GM10248 (cell line): ENCODE measurements at regions not wholly inside any gene's neighbourhood (a gene's known extent, or its start where the extent isn't known, plus 50 kb on each side); places are given as distances from the start of the nearest gene placed in this dataset.

ENCODE experiments used
- CTCF ChIA-PET: fragments of 300-600 bp; sonication (Branson Sonifier 250); formaldehyde crosslinking; extraction: SDS; loops from one replicate; lab custom pipeline; 2021; ENCODE audit warnings: antibody characterized with exemption; lab: Yijun Ruan, JAX
- POLR2A ChIA-PET: fragments of 350-650 bp; sonication (Branson Sonifier 250); formaldehyde crosslinking; extraction: SDS; loops from one replicate; lab custom pipeline; 2020; ENCODE audit warnings: antibody characterized with exemption; lab: Yijun Ruan, JAX
- DNase-seq: peaks from one replicate; pipeline ENCODE4 v3.0.0; 2012; ENCODE audit errors: extremely low spot score
- CTCF ChIP-seq: IDR thresholded peaks from 2 replicates; pipeline ENCODE4 v1.5.1; 2012; ENCODE audit warnings: mild to moderate bottlenecking, low read depth; ENCODE audit errors: extremely low read depth, missing control alignments, control extremely low read depth

- TF ChIP-seq CTCF, result no peak
- DNase-seq, result no peak
- POLR2A ChIA-PET, result no interaction called here
- CTCF ChIA-PET, result no interaction called here
Measured at GRCh38 chr9:78644359-78644758, 347.4 kb downstream of the PSAT1 start.

GRCh38 chr9:78654324-78654723, 357.4 kb downstream of the PSAT1 start:
- no peak for TF ChIP-seq CTCF
- DNase-seq, result no peak
- ChIA-PET CTCF (interaction anchor here (0.8 kb wide), 1 partner anchor 10 kb away, joined by 3 read pairs; no protein-coding TSS in a partner anchor), POLR2A (no interaction called here)

- POLR2A ChIA-PET, result no interaction called here
- CTCF ChIA-PET, result no interaction called here
Measured at GRCh38 chr9:78663369-78663768, 366.4 kb downstream of the PSAT1 start.

GRCh38 chr9:78664370-78664769, 367.4 kb downstream of the PSAT1 start:
- POLR2A ChIA-PET, result no interaction called here
- TF ChIP-seq CTCF, result no peak
- CTCF ChIA-PET, result interaction anchor here (1.0 kb wide), 1 partner anchor 10 kb away, joined by 3 read pairs; no protein-coding TSS in a partner anchor
- DNase-seq, result no peak

More at GRCh38 chr9:78663369-78663768, 366.4 kb downstream of the PSAT1 start:
- DNase-seq, result no peak
- TF ChIP-seq CTCF, result no peak

GRCh38 chr9:78666818-78667414, 370.0 kb downstream of the PSAT1 start:
- CTCF ChIA-PET, result interaction anchor here (1.2 kb wide), 1 partner anchor 11 kb away, joined by 3 read pairs; no protein-coding TSS in a partner anchor
- POLR2A ChIA-PET, result no interaction called here
- TF ChIP-seq CTCF, result no peak
- DNase-seq, result no peak

GRCh38 chr9:78668148-78668832, 371.4 kb downstream of the PSAT1 start:
- ChIA-PET CTCF (no interaction called here), POLR2A (no interaction called here)
- no peak for TF ChIP-seq CTCF
- DNase-seq, result no peak
